Testis (tissue), 2 donors: ENCODE measurements at regions not wholly inside any gene's neighbourhood (a gene's known extent, or its start where the extent isn't known, plus 50 kb on each side); places are given as distances from the start of the nearest gene placed in this dataset.

ENCODE experiments used
- DNase-seq: peaks from one replicate; pipeline ENCODE4 v3.0.0-alpha.2; 2019
- H3K27ac ChIP-seq, 2 donors: fragments of 200-600 bp; sonication (generic); one replicate each; pipeline ENCODE4 v1.5.1; 2019
- H3K27me3 ChIP-seq: fragments of 200-600 bp; sonication (generic); one replicate; pipeline ENCODE4 v1.5.1; 2019
- H3K36me3 ChIP-seq: fragments of 200-600 bp; sonication (generic); one replicate; pipeline ENCODE4 v1.5.1; 2017; ENCODE audit warnings: low read depth; ENCODE audit errors: missing control alignments
- H3K4me1 ChIP-seq: fragments of 200-600 bp; sonication (generic); one replicate; pipeline ENCODE4 v1.5.1; 2019
- H3K4me3 ChIP-seq, 2 donors: fragments of 200-600 bp; sonication (generic); one replicate each; pipeline ENCODE4 v1.5.1; 2017 to 2019
- H3K9me3 ChIP-seq: fragments of 200-600 bp; sonication (generic); one replicate; pipeline ENCODE4 v1.5.1; 2017
- POLR2A ChIP-seq: fragments of 450-650 bp; IDR thresholded peaks from one replicate; pipeline ENCODE4 v1.6.1; 2017; ENCODE audit warnings: antibody characterized with exemption, mild to moderate bottlenecking, moderate library complexity
- WGBS, 2 donors: methylation state at CpG; one replicate each; pipeline ENCODE4 v1.1.5; 2018; 5-methylcytosine and 5-hydroxymethylcytosine counted together
- intact Hi-C: fragments of 100-400 bp; cut with DNase I; formaldehyde crosslinking; loops from one replicate; pipeline ENCODE4 v1.15.1; 2023; ENCODE audit warnings: low total_unique reads
- TF ChIP-seq, protein P1 (sequence below), 3 experiments: fragments of 450-650 bp in 2 of 3; fragments of 200-600 bp in 1 of 3; sonication (generic) in 1 of 3; IDR thresholded peaks; one replicate each; pipeline ENCODE4 v1.5.1; 2016 to 2019; ENCODE audit warnings: antibody characterized with exemption in 3 of 3, mild to moderate bottlenecking in 2 of 3, moderate library complexity in 1 of 3

DNA sequence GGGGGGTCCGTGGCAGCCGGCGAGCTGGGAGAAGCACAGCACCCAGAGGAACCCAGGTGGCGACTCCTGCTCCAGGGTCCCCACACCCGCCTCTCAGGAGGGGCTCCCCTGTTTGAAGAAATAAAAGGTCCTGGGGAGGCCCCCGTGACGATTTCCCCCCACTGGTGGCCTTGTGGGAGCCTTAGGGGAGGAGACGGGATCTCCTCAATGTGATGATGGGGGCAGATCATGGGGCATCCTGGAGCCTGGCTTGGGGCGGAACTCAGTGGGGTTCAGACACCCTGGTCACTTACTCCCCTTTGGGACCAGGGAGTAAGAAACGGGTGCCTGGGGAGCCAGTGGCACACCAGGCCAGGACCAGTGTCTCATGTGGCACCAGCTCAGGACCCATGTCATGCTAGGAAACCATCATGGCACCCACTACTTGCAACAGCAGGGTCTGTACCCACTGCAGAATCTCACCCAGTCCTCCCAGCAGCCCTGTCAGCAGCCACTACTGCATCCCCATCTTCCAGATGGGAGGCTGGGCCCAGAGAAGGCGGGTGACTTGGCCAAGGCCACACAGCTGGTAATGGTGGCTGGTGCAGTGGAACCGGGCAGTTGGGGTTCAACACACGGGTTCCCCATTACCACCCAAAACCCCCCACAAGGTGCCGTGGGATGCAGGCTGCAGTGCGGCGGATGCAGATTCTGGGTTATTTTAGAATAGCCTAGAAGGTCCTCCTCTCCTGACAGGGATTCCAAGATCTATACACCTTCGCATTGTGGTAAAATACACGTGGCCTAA, 130.7 kb downstream of the CTTN start:
- no peak for DNase-seq
- Histone ChIP-seq H3K36me3 (no peaks in the 10 kb centered on the region), H3K4me3 (no peak overlapping the region), H3K27ac (no peak overlapping the region), H3K4me1 (no peaks in the 10 kb centered on the region), H3K27me3 (no peaks in the 10 kb centered on the region), H3K9me3 (no peaks in the 10 kb centered on the region)
- WGBS, 2 donors = 87 to 89% methylated on average over 12 to 18 of the region's 18 CpGs
- intact Hi-C loops = no loop called here
- TF ChIP-seq, protein P1, sequence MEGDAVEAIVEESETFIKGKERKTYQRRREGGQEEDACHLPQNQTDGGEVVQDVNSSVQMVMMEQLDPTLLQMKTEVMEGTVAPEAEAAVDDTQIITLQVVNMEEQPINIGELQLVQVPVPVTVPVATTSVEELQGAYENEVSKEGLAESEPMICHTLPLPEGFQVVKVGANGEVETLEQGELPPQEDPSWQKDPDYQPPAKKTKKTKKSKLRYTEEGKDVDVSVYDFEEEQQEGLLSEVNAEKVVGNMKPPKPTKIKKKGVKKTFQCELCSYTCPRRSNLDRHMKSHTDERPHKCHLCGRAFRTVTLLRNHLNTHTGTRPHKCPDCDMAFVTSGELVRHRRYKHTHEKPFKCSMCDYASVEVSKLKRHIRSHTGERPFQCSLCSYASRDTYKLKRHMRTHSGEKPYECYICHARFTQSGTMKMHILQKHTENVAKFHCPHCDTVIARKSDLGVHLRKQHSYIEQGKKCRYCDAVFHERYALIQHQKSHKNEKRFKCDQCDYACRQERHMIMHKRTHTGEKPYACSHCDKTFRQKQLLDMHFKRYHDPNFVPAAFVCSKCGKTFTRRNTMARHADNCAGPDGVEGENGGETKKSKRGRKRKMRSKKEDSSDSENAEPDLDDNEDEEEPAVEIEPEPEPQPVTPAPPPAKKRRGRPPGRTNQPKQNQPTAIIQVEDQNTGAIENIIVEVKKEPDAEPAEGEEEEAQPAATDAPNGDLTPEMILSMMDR (IDR thresholded peaks at IDR 0.05) = no peak
- no peak for TF ChIP-seq POLR2A

DNA sequence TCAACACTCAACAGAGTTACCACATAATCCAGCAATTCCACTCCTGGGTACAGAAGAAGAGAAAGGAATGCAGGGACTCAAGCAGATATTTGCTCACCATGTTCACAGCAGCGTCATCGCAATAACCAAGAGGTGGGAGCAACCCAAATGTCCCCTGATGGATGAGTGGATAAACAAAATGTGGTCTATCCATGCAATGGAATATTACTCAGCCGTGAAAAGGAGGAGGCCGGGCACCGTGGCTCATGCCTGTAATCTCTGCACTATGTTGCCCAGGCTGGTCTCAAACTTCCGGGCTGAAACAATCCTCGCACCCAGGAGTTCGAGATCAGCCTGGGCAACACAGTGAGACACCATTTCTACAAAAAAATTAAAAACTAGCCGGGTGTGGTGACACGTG, 131.7 kb downstream of the CTTN start:
- 87 to 89% methylated on average over 10 of the region's 10 CpGs for WGBS, 2 donors
- Histone ChIP-seq H3K36me3 (no peaks in the 10 kb centered on the region), H3K9me3 (no peaks in the 10 kb centered on the region), H3K27me3 (no peaks in the 10 kb centered on the region), H3K4me3 (no peak overlapping the region), H3K4me1 (no peaks in the 10 kb centered on the region), H3K27ac (no peak overlapping the region)
- intact Hi-C loops = no loop called here
- no peak for DNase-seq
- TF ChIP-seq, protein P1 (IDR thresholded peaks at IDR 0.05) = no peak
- no peak for TF ChIP-seq POLR2A

DNA sequence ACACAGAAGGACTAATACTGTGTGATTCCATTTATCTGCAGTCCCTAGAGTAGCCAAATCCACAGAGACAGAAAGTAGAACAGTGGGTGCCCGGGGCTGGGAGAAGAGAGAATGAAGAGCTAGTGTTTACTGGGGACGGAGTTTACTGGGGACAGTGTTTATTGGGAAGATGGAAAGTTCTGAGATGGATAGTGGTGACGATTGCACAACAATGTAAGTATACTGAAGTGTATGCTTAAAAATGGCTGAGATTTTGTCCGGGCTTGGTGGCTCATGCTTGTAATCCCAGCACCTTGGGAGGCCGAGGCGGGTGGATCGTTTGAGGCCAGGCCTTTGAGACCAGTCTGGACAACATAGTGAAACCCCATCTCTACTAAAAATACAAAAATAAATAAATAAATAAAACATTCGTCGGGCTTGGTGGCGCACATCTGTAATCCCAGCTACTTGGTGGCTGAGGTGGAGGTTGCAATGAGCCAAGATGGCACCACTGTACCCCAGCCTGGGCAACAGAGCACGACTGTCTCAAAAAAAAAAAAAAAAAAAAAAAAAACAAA, 132.4 kb downstream of the CTTN start:
- DNase-seq = no peak
- Histone ChIP-seq H3K4me1 (no peaks in the 10 kb centered on the region), H3K27me3 (no peaks in the 10 kb centered on the region), H3K27ac (no peak overlapping the region), H3K4me3 (no peak overlapping the region), H3K9me3 (no peaks in the 10 kb centered on the region), H3K36me3 (no peaks in the 10 kb centered on the region)
- TF ChIP-seq, protein P1 (IDR thresholded peaks at IDR 0.05) = no peak
- TF ChIP-seq POLR2A = no peak
- WGBS, 2 donors = 88 to 93% methylated on average over 11 of the region's 11 CpGs
- intact Hi-C loops = no loop called here

DNA sequence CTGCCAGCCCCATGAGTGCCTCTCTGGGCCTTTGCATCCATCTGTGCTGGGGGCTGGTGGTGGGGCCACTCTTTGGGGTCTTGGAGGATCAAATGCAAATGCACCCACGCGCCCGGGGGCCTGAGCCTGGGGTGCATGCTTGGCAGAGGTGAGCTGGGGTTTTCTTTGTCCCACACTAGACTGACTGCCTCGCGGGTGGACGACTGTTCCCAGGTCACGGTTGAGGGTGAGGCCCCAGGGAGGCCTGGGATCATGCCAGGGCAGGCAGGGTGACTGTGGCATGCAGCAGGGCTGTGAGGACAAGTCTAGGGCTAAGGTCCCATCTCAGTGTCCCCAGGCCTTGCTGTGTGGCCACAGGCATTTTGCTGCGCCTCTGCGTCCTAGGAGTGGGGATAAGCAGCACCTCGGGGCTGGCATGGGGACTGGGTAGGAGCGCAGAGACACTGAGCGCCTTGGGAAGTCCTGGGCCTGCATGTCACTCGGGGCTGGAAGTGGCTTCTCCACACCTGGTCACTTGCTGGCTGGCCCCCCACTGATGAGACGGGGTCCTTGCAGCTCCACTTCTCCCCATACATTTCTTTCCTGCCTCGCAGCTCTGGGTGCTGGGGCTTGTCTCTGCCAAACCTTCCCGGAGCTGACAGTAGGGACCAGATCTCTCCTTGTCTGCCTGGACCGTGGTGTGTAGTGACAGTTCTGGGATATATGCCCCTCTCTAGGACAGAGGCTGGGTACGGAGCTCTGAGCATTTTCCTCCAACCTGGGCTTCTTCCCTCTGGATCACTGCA, 133.1 kb downstream of the CTTN start:
- H3K4me1 ChIP-seq = no peaks in the 10 kb centered on the region
- no peak for TF ChIP-seq POLR2A
- TF ChIP-seq, protein P1 (IDR thresholded peaks at IDR 0.05) = no peak
- no peak overlapping the region for H3K27ac ChIP-seq
- H3K36me3 ChIP-seq = no peaks in the 10 kb centered on the region
- no peak for DNase-seq
- WGBS, 2 donors = 82 to 89% methylated on average over 11 to 18 of the region's 18 CpGs
- no peaks in the 10 kb centered on the region for H3K9me3 ChIP-seq
- H3K27me3 ChIP-seq = no peaks in the 10 kb centered on the region
- H3K4me3 ChIP-seq = no peak overlapping the region
- intact Hi-C loops = no loop called here
